Prostate gland (tissue), 2 donors: ENCODE measurements at regions not wholly inside any gene's neighbourhood (a gene's known extent, or its start where the extent isn't known, plus 50 kb on each side); places are given as distances from the start of the nearest gene placed in this dataset.

Source experiments
- DNase-seq: peaks from one replicate; pipeline ENCODE4 v3.0.0-alpha.2; 2019; ENCODE audit warnings: low spot score
- H3K27ac ChIP-seq, 2 donors: fragments of 200-600 bp; sonication (generic); 2 replicates each; pipeline ENCODE4 v1.5.1; 2017 to 2019
- H3K27me3 ChIP-seq: fragments of 200-600 bp; sonication (generic); replicated peaks from 2 replicates; pipeline ENCODE4 v1.5.1; 2019; ENCODE audit not compliant: insufficient read depth
- H3K36me3 ChIP-seq, 2 donors: fragments of 200-600 bp; sonication (generic); 1 replicate in 1 of 2; 2 replicates in 1 of 2; pipeline versions ENCODE4 v1.5.1 to v1.8.1; 2017 to 2019
- H3K4me1 ChIP-seq: fragments of 200-600 bp; sonication (generic); replicated peaks from 2 replicates; pipeline ENCODE4 v1.5.1; 2019
- H3K4me3 ChIP-seq, 2 donors: fragments of 200-600 bp; sonication (generic); 2 replicates each; pipeline ENCODE4 v1.5.1; 2017 to 2019
- H3K9me3 ChIP-seq: fragments of 200-600 bp; sonication (generic); 2 replicates; pipeline ENCODE4 v1.5.1; 2017
- POLR2A ChIP-seq: fragments of 450-650 bp; IDR thresholded peaks from one replicate; pipeline ENCODE4 v1.6.1; 2016; ENCODE audit warnings: antibody characterized with exemption, mild to moderate bottlenecking
- POLR2AphosphoS5 ChIP-seq: sonication (generic); formaldehyde crosslinking; IDR thresholded peaks from one replicate; pipeline ENCODE4 v1.6.1; 2017; ENCODE audit warnings: antibody characterized with exemption
- WGBS: methylation state at CpG from one replicate; pipeline ENCODE4 v1.1.5; 2018; 5-methylcytosine and 5-hydroxymethylcytosine counted together
- intact Hi-C: fragments of 100-400 bp; cut with DNase I; formaldehyde crosslinking; loops from one replicate; pipeline ENCODE4 v1.14.2; 2022
- TF ChIP-seq, protein P1 (sequence below), 4 experiments: fragments of 200-600 bp in 2 of 4; fragments of 450-650 bp in 2 of 4; sonication (generic) in 2 of 4; IDR thresholded peaks; 1 replicate in 3 of 4; 2 replicates in 1 of 4; pipeline ENCODE4 v1.5.1; 2016 to 2019; ENCODE audit warnings: antibody characterized with exemption in 4 of 4, mild to moderate bottlenecking in 2 of 4, moderate library complexity in 2 of 4

DNA sequence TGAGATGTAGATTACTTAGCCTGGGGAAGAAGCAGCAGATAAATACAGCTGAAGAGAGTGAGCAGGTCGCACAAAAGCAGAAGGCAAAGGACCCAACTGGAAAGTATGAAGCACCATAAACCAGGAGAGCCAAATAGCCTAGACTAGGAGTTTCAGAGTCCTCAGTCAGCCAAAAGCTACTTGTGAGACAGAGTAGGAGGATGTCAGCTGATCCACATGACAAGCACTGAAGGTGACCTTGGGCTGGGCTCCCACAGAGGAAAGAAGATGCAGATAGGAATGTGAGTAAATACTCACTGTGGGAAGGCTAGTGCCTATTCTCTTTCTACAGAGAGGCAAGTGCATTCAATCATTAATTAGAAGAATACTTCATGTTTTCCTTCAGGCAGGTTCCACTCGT, 274.0 kb upstream of the POU3F2 start:
- Histone ChIP-seq H3K27me3 (no peaks in the 10 kb centered on the region), H3K36me3 (no peaks in the 10 kb centered on the region), H3K4me3 (no peak overlapping the region), H3K4me1 (no peaks in the 10 kb centered on the region), H3K9me3 (no peaks in the 10 kb centered on the region), H3K27ac (no peak overlapping the region)
- WGBS: 89% methylated on average over 2 of the region's 2 CpGs
- intact Hi-C loops: no loop called here
- TF ChIP-seq, protein P1, sequence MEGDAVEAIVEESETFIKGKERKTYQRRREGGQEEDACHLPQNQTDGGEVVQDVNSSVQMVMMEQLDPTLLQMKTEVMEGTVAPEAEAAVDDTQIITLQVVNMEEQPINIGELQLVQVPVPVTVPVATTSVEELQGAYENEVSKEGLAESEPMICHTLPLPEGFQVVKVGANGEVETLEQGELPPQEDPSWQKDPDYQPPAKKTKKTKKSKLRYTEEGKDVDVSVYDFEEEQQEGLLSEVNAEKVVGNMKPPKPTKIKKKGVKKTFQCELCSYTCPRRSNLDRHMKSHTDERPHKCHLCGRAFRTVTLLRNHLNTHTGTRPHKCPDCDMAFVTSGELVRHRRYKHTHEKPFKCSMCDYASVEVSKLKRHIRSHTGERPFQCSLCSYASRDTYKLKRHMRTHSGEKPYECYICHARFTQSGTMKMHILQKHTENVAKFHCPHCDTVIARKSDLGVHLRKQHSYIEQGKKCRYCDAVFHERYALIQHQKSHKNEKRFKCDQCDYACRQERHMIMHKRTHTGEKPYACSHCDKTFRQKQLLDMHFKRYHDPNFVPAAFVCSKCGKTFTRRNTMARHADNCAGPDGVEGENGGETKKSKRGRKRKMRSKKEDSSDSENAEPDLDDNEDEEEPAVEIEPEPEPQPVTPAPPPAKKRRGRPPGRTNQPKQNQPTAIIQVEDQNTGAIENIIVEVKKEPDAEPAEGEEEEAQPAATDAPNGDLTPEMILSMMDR (IDR thresholded peaks at IDR 0.05): no peak
- no peak for TF ChIP-seq POLR2A
- no peak for TF ChIP-seq POLR2AphosphoS5
- no peak for DNase-seq

DNA sequence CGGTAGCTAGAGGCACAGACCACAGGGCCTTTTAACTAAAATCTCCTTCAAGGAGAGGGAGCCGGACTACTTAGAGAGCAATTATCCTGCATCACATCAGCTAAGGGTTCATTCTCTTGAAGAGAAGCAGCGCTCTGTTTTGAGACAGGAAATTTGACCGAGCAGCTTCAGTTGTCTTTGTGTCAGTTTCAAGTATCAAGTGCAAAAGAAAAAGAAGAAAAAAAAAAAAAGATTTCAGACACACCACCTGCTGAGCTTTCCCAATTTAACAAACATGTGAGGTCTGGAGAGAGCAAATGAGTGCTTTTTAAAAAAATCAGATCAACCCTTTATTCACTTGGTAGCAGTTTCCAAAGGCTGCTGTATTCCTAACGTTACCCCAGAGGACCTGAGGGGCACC, 273.5 kb upstream of the POU3F2 start:
- WGBS: 77% methylated on average over 5 of the region's 5 CpGs
- Histone ChIP-seq H3K4me3 (no peak overlapping the region), H3K36me3 (no peaks in the 10 kb centered on the region), H3K9me3 (no peaks in the 10 kb centered on the region), H3K27me3 (no peaks in the 10 kb centered on the region), H3K4me1 (no peaks in the 10 kb centered on the region), H3K27ac (no peak overlapping the region)
- DNase-seq: no peak
- intact Hi-C loops: no loop called here
- TF ChIP-seq POLR2A (no peak), POLR2AphosphoS5 (no peak)
- TF ChIP-seq, protein P1 (IDR thresholded peaks at IDR 0.05): no peak

DNA sequence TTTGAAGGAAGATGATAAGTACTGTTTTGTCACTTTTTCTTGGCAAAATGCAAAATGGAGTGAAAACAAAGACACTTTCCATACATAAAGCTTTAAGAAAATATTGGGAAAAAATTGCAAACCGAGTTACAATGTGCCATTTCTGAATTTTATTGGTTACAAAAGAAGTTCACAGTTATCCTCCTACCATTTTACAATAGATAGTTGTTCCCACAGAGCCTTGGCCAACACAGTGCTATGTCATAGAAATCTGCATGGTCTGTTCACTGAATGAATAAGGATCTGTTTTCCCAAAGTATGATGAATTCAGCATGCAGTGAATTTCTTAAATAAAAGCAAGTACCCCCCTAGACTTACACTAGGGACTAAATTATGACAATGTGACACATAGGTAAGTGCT, 268.2 kb upstream of the POU3F2 start:
- intact Hi-C loops: no loop called here
- WGBS: 59% methylated on average over 1 of the region's 1 CpG
- no peak overlapping the region for H3K4me3 ChIP-seq

DNA sequence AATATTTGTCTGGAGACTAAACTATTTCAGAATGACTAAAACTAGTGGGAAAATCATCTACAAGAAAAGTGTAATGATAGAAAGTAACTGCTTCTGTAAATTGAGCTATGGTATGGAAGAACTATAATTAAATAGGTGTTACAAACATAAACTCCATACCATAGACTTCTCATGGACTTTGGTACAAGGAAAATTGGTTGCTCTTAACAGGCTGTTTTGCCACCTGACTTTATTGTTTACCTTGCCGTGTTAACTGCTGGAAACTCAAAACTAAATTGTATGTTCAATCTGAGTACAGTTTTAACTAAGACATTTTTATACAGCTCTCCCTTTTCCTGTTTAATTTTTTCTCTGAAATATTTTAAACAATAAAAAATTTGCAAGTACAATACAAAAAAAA, 261.8 kb upstream of the POU3F2 start:
- Histone ChIP-seq H3K9me3 (no peaks in the 10 kb centered on the region), H3K27ac (no peak overlapping the region), H3K36me3 (no peaks in the 10 kb centered on the region), H3K27me3 (no peaks in the 10 kb centered on the region), H3K4me3 (no peak overlapping the region), H3K4me1 (no peaks in the 10 kb centered on the region)
- TF ChIP-seq POLR2AphosphoS5 (no peak), POLR2A (no peak)
- TF ChIP-seq, protein P1 (IDR thresholded peaks at IDR 0.05): no peak
- intact Hi-C loops: no loop called here
- DNase-seq: no peak
- WGBS: 46% methylated on average over 1 of the region's 1 CpG

More for the DNA sequence above, 268.2 kb upstream of the POU3F2 start:
- Histone ChIP-seq H3K9me3 (no peaks in the 10 kb centered on the region), H3K27ac (no peak overlapping the region), H3K4me1 (no peaks in the 10 kb centered on the region), H3K36me3 (no peaks in the 10 kb centered on the region), H3K27me3 (no peaks in the 10 kb centered on the region)
- no peak for DNase-seq
- TF ChIP-seq POLR2AphosphoS5 (no peak), POLR2A (no peak)
- TF ChIP-seq, protein P1 (IDR thresholded peaks at IDR 0.05): no peak

DNA sequence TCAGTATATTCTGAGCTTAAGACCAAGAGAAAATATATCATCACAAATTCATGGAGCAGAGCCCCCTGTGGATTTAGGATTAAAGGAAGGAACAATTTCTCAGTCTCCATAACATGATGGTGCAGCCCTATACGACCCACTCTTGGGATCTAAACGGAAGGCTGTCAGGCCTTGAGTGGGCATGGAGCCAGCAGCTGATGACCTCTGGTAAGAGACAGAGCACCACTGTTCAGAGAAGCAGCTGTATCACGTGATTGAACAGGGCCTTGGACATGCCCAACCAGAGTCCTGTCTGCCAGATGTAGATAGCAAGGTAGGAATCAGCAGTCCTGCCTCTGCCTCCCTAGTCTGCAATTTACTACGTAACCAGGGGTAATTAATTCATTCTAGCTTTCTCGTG, 259.4 kb upstream of the POU3F2 start:
- H3K4me3 ChIP-seq: no peak overlapping the region
- no peak overlapping the region for H3K27ac ChIP-seq
- no peaks in the 10 kb centered on the region for H3K27me3 ChIP-seq
- intact Hi-C loops: no loop called here
- TF ChIP-seq POLR2AphosphoS5: no peak
- no peak for TF ChIP-seq POLR2A
- TF ChIP-seq, protein P1 (IDR thresholded peaks at IDR 0.05): no peak
- DNase-seq: no peak
- H3K9me3 ChIP-seq: no peaks in the 10 kb centered on the region
- WGBS: 35% methylated on average over 5 of the region's 5 CpGs
- H3K36me3 ChIP-seq: no peaks in the 10 kb centered on the region
- no peaks in the 10 kb centered on the region for H3K4me1 ChIP-seq
